ENCODE measurements at regions not wholly inside any gene's neighbourhood (a gene's known extent, or its start where the extent isn't known, plus 50 kb on each side); places are given as distances from the start of the nearest gene placed in this dataset.

GRCh38 chr4:43918377-43918776 is 530.2 kb downstream of the KCTD8 start:
- TF ChIP-seq CTCF (IDR thresholded peaks at IDR 0.05) (no peak), POLR2A (IDR thresholded peaks at IDR 0.05) (no peak)
